HepG2 (cell line): ENCODE measurements at regions not wholly inside any gene's neighbourhood (a gene's known extent, or its start where the extent isn't known, plus 50 kb on each side); places are given as distances from the start of the nearest gene placed in this dataset.

Source experiments
- ATAC-seq: fragments of 200-7000 bp; cut with Tn5 transposase; 3 replicates; pipeline ENCODE4 v1.9.1; 2020; ENCODE audit warnings: mild to moderate bottlenecking, moderate library complexity
- BruUV-seq: library from RNA; stranded (reverse); fragments of 400-500 nt; replicated peaks from 2 replicates; lab custom pipeline; 2021; lab: Mats Ljungman, UMichigan
- CTCF ChIA-PET: fragments of 300-600 bp; formaldehyde crosslinking; extraction: SDS; loops from one replicate; lab custom pipeline; 2021; ENCODE audit warnings: low total read pairs, inconsistent platforms, low intra/inter-chr PET ratio; lab: Yijun Ruan, JAX
- POLR2A ChIA-PET: fragments of 350-600 bp; sonication (Branson Sonifier 250); formaldehyde crosslinking; loops from one replicate; lab custom pipeline; 2020; ENCODE audit warnings: antibody characterized with exemption, inconsistent platforms; lab: Yijun Ruan, JAX
- DNase-seq: peaks from one replicate; pipeline ENCODE4 v3.0.0-alpha.2; 2015; ENCODE audit warnings: low spot score
- FAIRE-seq: peaks from 3 replicates; lab custom pipeline; 2011; peaks lifted over from hg19 to GRCh38; lab: Jason Lieb, UNC
- H2AFZ ChIP-seq: one replicate; pipeline ENCODE4 v1.6.1; 2011; ENCODE audit warnings: low read length, inconsistent platforms
- H3K27ac ChIP-seq: fragments of 300-600 bp; 3 replicates; pipeline ENCODE4 v1.8.0; 2011; ENCODE audit warnings: mixed run types, mild to moderate bottlenecking, mixed read lengths, low read length, inconsistent platforms; ENCODE audit not compliant: insufficient read depth; ENCODE audit errors: extremely low read length
- H3K27me3 ChIP-seq, 2 experiments: fragments of 200-600 bp in 1 of 2; 2 replicates in 1 of 2; 3 replicates in 1 of 2; pipeline versions ENCODE4 v1.6.0 to v1.8.0; 2011; ENCODE audit warnings: low read length in 2 of 2, mild to moderate bottlenecking in 2 of 2, moderate library complexity in 2 of 2, inconsistent platforms in 1 of 2; ENCODE audit not compliant: insufficient read depth in 2 of 2, control insufficient read depth in 1 of 2
- H3K36me3 ChIP-seq, 2 experiments: fragments of 200-600 bp in 1 of 2; replicated peaks in 1 of 2; 2 replicates in 1 of 2; 3 replicates in 1 of 2; pipeline versions ENCODE4 v1.5.1 to v1.8.0; 2011; ENCODE audit warnings: low read length in 2 of 2, inconsistent platforms in 1 of 2; ENCODE audit not compliant: insufficient read depth in 2 of 2, control insufficient read depth in 1 of 2
- H3K4me1 ChIP-seq: 2 replicates; pipeline ENCODE4 v1.5.1; 2012; ENCODE audit warnings: low read length, inconsistent platforms; ENCODE audit not compliant: insufficient read depth
- H3K4me2 ChIP-seq: 2 replicates; pipeline ENCODE4 v1.6.0; 2011; ENCODE audit warnings: low read depth, low read length, inconsistent platforms
- H3K4me3 ChIP-seq, 3 experiments: fragments of 200-600 bp in 1 of 3; sonication (generic), shearing (Covaris generic) in 1 of 3; replicated peaks in 1 of 3; 2 replicates each; pipeline ENCODE4 v1.5.1; 2011 to 2016; ENCODE audit warnings: low read length in 3 of 3, inconsistent platforms in 2 of 3, low read depth in 2 of 3, mild to moderate bottlenecking in 2 of 3, control low read depth in 1 of 3, mixed read lengths in 1 of 3; ENCODE audit not compliant: insufficient read depth in 1 of 3
- H3K79me2 ChIP-seq: one replicate; pipeline ENCODE4 v1.6.1; 2011; ENCODE audit warnings: low read length, inconsistent platforms; ENCODE audit not compliant: insufficient read depth
- H3K9ac ChIP-seq: 2 replicates; pipeline ENCODE4 v1.6.0; 2011; ENCODE audit warnings: mild to moderate bottlenecking, low read depth, low read length, inconsistent platforms; ENCODE audit not compliant: insufficient read depth
- H3K9me3 ChIP-seq: 2 replicates; pipeline ENCODE4 v1.5.1; 2012; ENCODE audit warnings: mild to moderate bottlenecking, low read length
- H4K20me1 ChIP-seq: 2 replicates; pipeline ENCODE4 v1.6.0; 2011; ENCODE audit warnings: inconsistent platforms, mild to moderate bottlenecking, low read length, moderate library complexity; ENCODE audit not compliant: insufficient read depth
- HES4 ChIP-seq: sonication (generic); formaldehyde crosslinking; IDR thresholded peaks from 2 replicates; pipeline ENCODE4 v1.9.0; 2021; ENCODE audit warnings: mild to moderate bottlenecking, missing genetic modification reagents, borderline replicate concordance
- HOXA5 ChIP-seq: sonication (generic); formaldehyde crosslinking; IDR thresholded peaks from 2 replicates; pipeline ENCODE4 v1.4.0; 2020; ENCODE audit warnings: missing genetic modification reagents
- HOXD1 ChIP-seq: sonication (generic); formaldehyde crosslinking; IDR thresholded peaks from 2 replicates; pipeline ENCODE4 v1.5.0; 2020; ENCODE audit warnings: missing genetic modification reagents
- MATR3 ChIP-seq: sonication (generic); formaldehyde crosslinking; IDR thresholded peaks from 2 replicates; pipeline ENCODE4 v1.4.0; 2020; ENCODE audit warnings: missing genetic modification reagents
- MED1 ChIP-seq: sonication (generic); formaldehyde crosslinking; IDR thresholded peaks from 2 replicates; pipeline ENCODE4 v1.4.0; 2020; ENCODE audit warnings: missing genetic modification reagents
- MYC ChIP-seq: sonication (generic); formaldehyde crosslinking; IDR thresholded peaks from 2 replicates; pipeline ENCODE4 v1.9.0; 2021; ENCODE audit warnings: missing genetic modification reagents, borderline replicate concordance
- ZBTB4 ChIP-seq: sonication (generic); formaldehyde crosslinking; IDR thresholded peaks from 2 replicates; pipeline ENCODE4 v1.4.0; 2020; ENCODE audit warnings: missing genetic modification reagents, mild to moderate bottlenecking, borderline replicate concordance
- WGBS: methylation state at CpG from one replicate; pipeline ENCODE4 v1.1.6; 2017; ENCODE audit warnings: low lambda C conversion rate; 5-methylcytosine and 5-hydroxymethylcytosine counted together
- in situ Hi-C: cut with HindIII; loops from 2 replicates; pipeline ENCODE4 v1.10.0; 2017; ENCODE audit warnings: low pct_unique_long_range_greater_than_20kb; ENCODE audit not compliant: extremely low pct_ligation_motif_present
- intact Hi-C: fragments of 100-400 bp; cut with micrococcal nuclease; formaldehyde crosslinking; loops from one replicate; pipeline ENCODE4 v1.10.0; 2022; ENCODE audit not compliant: unreplicated experiment
- TF ChIP-seq, protein P1 (sequence below): sonication (generic); formaldehyde crosslinking; IDR thresholded peaks from 2 replicates; pipeline ENCODE4 v1.5.0; 2020; ENCODE audit warnings: mild to moderate bottlenecking, missing genetic modification reagents, borderline replicate concordance
- TF ChIP-seq, protein P2 (sequence below): IDR thresholded peaks from 2 replicates; pipeline ENCODE4 v1.6.1; 2016; ENCODE audit warnings: low read depth, missing genetic modification reagents, missing compliant biosample characterization

- peaks cover 12% of the 10 kb centered on the region; the same call in 1 of the 2 replicates for H3K9me3 ChIP-seq
- H3K79me2 ChIP-seq = no peaks in the 10 kb centered on the region
- WGBS = 23% methylated on average over 4 of the region's 4 CpGs
- no peak overlapping the region for H3K9ac ChIP-seq
- in situ Hi-C loops = no loop called here
- FAIRE-seq (no peak), ATAC-seq (no peak), DNase-seq (no peak)
- H3K4me3 ChIP-seq = no peak overlapping the region
- H3K4me2 ChIP-seq = no peak overlapping the region
- intact Hi-C loops = no loop called here
- no peaks in the 10 kb centered on the region for H4K20me1 ChIP-seq
- POLR2A ChIA-PET = interaction anchor here (0.8 kb wide), 1 partner anchor 9 kb away, joined by 3 read pairs; no protein-coding TSS in a partner anchor
- BruUV-seq = no TSS peak
- peaks cover 43% of the 10 kb centered on the region for H3K4me1 ChIP-seq
- no peak overlapping the region for H2AFZ ChIP-seq
- CTCF ChIA-PET = no interaction called here
- H3K27me3 ChIP-seq = no peaks in the 10 kb centered on the region
- H3K27ac ChIP-seq = no peak overlapping the region
- no peaks in the 10 kb centered on the region for H3K36me3 ChIP-seq
- TF ChIP-seq HES4 (CRISPR knock-in tag) (no peak), MATR3 (CRISPR knock-in tag) (no peak), ZBTB4 (CRISPR knock-in tag) (no peak), HOXA5 (no peak), MYC (no peak), MED1 (CRISPR knock-in tag) (no peak), HOXD1 (CRISPR knock-in tag) (no peak)
- TF ChIP-seq, protein P1, sequence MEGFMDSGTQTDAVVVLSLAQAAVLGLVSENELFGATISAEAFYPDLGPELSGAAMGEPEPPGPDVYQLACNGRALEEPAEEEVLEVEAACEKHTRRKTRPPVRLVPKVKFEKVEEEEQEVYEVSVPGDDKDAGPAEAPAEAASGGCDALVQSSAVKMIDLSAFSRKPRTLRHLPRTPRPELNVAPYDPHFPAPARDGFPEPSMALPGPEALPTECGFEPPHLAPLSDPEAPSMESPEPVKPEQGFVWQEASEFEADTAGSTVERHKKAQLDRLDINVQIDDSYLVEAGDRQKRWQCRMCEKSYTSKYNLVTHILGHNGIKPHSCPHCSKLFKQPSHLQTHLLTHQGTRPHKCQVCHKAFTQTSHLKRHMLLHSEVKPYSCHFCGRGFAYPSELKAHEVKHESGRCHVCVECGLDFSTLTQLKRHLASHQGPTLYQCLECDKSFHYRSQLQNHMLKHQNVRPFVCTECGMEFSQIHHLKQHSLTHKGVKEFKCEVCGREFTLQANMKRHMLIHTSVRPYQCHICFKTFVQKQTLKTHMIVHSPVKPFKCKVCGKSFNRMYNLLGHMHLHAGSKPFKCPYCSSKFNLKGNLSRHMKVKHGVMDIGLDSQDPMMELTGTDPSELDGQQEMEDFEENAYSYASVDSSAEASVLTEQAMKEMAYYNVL (CRISPR knock-in tag) = no peak
- TF ChIP-seq, protein P2, sequence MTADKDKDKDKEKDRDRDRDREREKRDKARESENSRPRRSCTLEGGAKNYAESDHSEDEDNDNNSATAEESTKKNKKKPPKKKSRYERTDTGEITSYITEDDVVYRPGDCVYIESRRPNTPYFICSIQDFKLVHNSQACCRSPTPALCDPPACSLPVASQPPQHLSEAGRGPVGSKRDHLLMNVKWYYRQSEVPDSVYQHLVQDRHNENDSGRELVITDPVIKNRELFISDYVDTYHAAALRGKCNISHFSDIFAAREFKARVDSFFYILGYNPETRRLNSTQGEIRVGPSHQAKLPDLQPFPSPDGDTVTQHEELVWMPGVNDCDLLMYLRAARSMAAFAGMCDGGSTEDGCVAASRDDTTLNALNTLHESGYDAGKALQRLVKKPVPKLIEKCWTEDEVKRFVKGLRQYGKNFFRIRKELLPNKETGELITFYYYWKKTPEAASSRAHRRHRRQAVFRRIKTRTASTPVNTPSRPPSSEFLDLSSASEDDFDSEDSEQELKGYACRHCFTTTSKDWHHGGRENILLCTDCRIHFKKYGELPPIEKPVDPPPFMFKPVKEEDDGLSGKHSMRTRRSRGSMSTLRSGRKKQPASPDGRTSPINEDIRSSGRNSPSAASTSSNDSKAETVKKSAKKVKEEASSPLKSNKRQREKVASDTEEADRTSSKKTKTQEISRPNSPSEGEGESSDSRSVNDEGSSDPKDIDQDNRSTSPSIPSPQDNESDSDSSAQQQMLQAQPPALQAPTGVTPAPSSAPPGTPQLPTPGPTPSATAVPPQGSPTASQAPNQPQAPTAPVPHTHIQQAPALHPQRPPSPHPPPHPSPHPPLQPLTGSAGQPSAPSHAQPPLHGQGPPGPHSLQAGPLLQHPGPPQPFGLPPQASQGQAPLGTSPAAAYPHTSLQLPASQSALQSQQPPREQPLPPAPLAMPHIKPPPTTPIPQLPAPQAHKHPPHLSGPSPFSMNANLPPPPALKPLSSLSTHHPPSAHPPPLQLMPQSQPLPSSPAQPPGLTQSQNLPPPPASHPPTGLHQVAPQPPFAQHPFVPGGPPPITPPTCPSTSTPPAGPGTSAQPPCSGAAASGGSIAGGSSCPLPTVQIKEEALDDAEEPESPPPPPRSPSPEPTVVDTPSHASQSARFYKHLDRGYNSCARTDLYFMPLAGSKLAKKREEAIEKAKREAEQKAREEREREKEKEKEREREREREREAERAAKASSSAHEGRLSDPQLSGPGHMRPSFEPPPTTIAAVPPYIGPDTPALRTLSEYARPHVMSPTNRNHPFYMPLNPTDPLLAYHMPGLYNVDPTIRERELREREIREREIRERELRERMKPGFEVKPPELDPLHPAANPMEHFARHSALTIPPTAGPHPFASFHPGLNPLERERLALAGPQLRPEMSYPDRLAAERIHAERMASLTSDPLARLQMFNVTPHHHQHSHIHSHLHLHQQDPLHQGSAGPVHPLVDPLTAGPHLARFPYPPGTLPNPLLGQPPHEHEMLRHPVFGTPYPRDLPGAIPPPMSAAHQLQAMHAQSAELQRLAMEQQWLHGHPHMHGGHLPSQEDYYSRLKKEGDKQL (CRISPR knock-in tag) = no peak
These were observed 181.9 kb downstream of the CXCL12 start for GRCh38 chr10:44202952-44203351.
